H9 (cell line): ENCODE measurements at regions not wholly inside any gene's neighbourhood (a gene's known extent, or its start where the extent isn't known, plus 50 kb on each side); places are given as distances from the start of the nearest gene placed in this dataset.

Experiments
- DNase-seq: peaks from one replicate; pipeline ENCODE4 v3.0.0-alpha.2; 2017
- H2AFZ ChIP-seq: one replicate; pipeline ENCODE4 v1.6.1; 2013; ENCODE audit warnings: mild to moderate bottlenecking, low read length, control low read depth, moderate library complexity
- H2AK5ac ChIP-seq: 2 replicates; pipeline ENCODE4 v1.6.1; 2013; ENCODE audit warnings: low read length, control low read depth, mixed read lengths; ENCODE audit not compliant: insufficient read length
- H2BK120ac ChIP-seq: one replicate; pipeline ENCODE4 v1.6.1; 2013; ENCODE audit warnings: low read depth, mild to moderate bottlenecking, low read length, control low read depth, inconsistent platforms; ENCODE audit not compliant: poor library complexity, severe bottlenecking
- H2BK12ac ChIP-seq: 2 replicates; pipeline ENCODE4 v1.6.1; 2013; ENCODE audit warnings: low read length, control low read depth, mixed read lengths, low read depth; ENCODE audit not compliant: insufficient read length
- H2BK15ac ChIP-seq: 2 replicates; pipeline ENCODE4 v1.6.1; 2013; ENCODE audit warnings: low read depth, low read length, control low read depth
- H2BK20ac ChIP-seq: one replicate; pipeline ENCODE4 v1.6.1; 2013; ENCODE audit warnings: low read depth, mild to moderate bottlenecking, low read length, control low read depth, inconsistent platforms; ENCODE audit not compliant: poor library complexity, severe bottlenecking
- H2BK5ac ChIP-seq: 2 replicates; pipeline ENCODE4 v1.6.1; 2013; ENCODE audit warnings: low read length, control low read depth, mixed read lengths; ENCODE audit not compliant: insufficient read length
- H3K14ac ChIP-seq: 2 replicates; pipeline ENCODE4 v1.6.1; 2013; ENCODE audit warnings: low read length, control low read depth; ENCODE audit not compliant: insufficient read depth
- H3K18ac ChIP-seq: 2 replicates; pipeline ENCODE4 v1.6.1; 2013; ENCODE audit warnings: low read depth, mild to moderate bottlenecking, mixed read lengths, low read length, control low read depth; ENCODE audit not compliant: insufficient read length
- H3K23ac ChIP-seq: 2 replicates; pipeline ENCODE4 v1.6.1; 2013; ENCODE audit warnings: low read length, control low read depth, mixed read lengths, low read depth; ENCODE audit not compliant: insufficient read length
- H3K23me2 ChIP-seq: 2 replicates; pipeline ENCODE4 v1.6.1; 2013; ENCODE audit warnings: low read depth, mild to moderate bottlenecking, mixed read lengths, low read length, control low read depth; ENCODE audit not compliant: insufficient read length, poor library complexity, severe bottlenecking
- H3K27ac ChIP-seq: 2 replicates; pipeline ENCODE4 v1.5.1; 2013; ENCODE audit warnings: low read length, control low read depth, mixed read lengths, low read depth; ENCODE audit not compliant: insufficient read length
- H3K27me3 ChIP-seq: 2 replicates; pipeline ENCODE4 v1.6.1; 2013; ENCODE audit warnings: low read length, control low read depth, inconsistent platforms; ENCODE audit not compliant: insufficient read depth
- H3K4ac ChIP-seq: 2 replicates; pipeline ENCODE4 v1.6.1; 2013; ENCODE audit warnings: low read depth, mild to moderate bottlenecking, control low read depth, inconsistent platforms, low read length, moderate library complexity
- H3K4me1 ChIP-seq: 2 replicates; pipeline ENCODE4 v1.6.1; 2013; ENCODE audit warnings: low read length, control low read depth, inconsistent platforms; ENCODE audit not compliant: insufficient read depth
- H3K4me2 ChIP-seq: 2 replicates; pipeline ENCODE4 v1.6.1; 2013; ENCODE audit warnings: low read length, control low read depth, mixed read lengths; ENCODE audit not compliant: insufficient read length, insufficient read depth
- H3K56ac ChIP-seq: 2 replicates; pipeline ENCODE4 v1.6.1; 2013; ENCODE audit warnings: low read depth, mild to moderate bottlenecking, mixed read lengths, low read length, control low read depth; ENCODE audit not compliant: insufficient read length
- H3K79me1 ChIP-seq: 2 replicates; pipeline ENCODE4 v1.6.1; 2013; ENCODE audit warnings: low read depth, mild to moderate bottlenecking, moderate library complexity, low read length, control low read depth, inconsistent platforms; ENCODE audit not compliant: insufficient read depth, poor library complexity, severe bottlenecking
- H3K79me2 ChIP-seq: 2 replicates; pipeline ENCODE4 v1.6.1; 2013; ENCODE audit warnings: low read length, control low read depth, inconsistent platforms; ENCODE audit not compliant: insufficient read depth
- H3K9ac ChIP-seq: 2 replicates; pipeline ENCODE4 v1.6.1; 2013; ENCODE audit warnings: low read length, control low read depth, mixed read lengths; ENCODE audit not compliant: insufficient read length; ENCODE audit errors: extremely low read depth
- H3K9me3 ChIP-seq: one replicate; pipeline ENCODE4 v1.6.1; 2013; ENCODE audit warnings: low read depth, low read length, inconsistent platforms; ENCODE audit not compliant: control insufficient read depth
- H3T11ph ChIP-seq: one replicate; pipeline ENCODE4 v1.6.1; 2013; ENCODE audit warnings: mild to moderate bottlenecking, low read length, control low read depth, inconsistent platforms
- H4K20me1 ChIP-seq: one replicate; pipeline ENCODE4 v1.6.1; 2013; ENCODE audit not compliant: control insufficient read depth, insufficient read length, insufficient read depth
- H4K5ac ChIP-seq: 2 replicates; pipeline ENCODE4 v1.6.1; 2013; ENCODE audit warnings: low read depth, mild to moderate bottlenecking, mixed read lengths, low read length, control low read depth; ENCODE audit not compliant: insufficient read length
- H4K8ac ChIP-seq: replicated peaks from 2 replicates; pipeline ENCODE4 v1.6.1; 2013; ENCODE audit warnings: low read length, control low read depth, mixed read lengths, low read depth; ENCODE audit not compliant: insufficient read length
- H4K91ac ChIP-seq: 2 replicates; pipeline ENCODE4 v1.6.1; 2013; ENCODE audit warnings: low read depth, mild to moderate bottlenecking, moderate library complexity, mixed read lengths, low read length, control low read depth; ENCODE audit not compliant: insufficient read length
- H3K27ac Mint-ChIP-seq, 3 experiments: 2 replicates in 2 of 3; 3 replicates in 1 of 3; pipeline ENCODE4 v1.8.0; 2020 to 2021; ENCODE audit warnings: mixed read lengths in 3 of 3, mild to moderate bottlenecking in 1 of 3, moderate library complexity in 1 of 3
- H3K27me3 Mint-ChIP-seq: 2 replicates; pipeline ENCODE4 v1.8.0; 2021; ENCODE audit warnings: low read depth, mild to moderate bottlenecking, moderate library complexity, mixed read lengths
- H3K36me3 Mint-ChIP-seq, 3 experiments: 2 replicates in 2 of 3; 3 replicates in 1 of 3; pipeline ENCODE4 v1.8.0; 2020 to 2021; ENCODE audit warnings: low read depth in 3 of 3, mixed read lengths in 3 of 3; ENCODE audit not compliant: insufficient read depth in 1 of 3
- H3K4me1 Mint-ChIP-seq, 2 experiments: 2 replicates each; pipeline ENCODE4 v1.8.0; 2020; ENCODE audit warnings: mixed read lengths in 2 of 2
- H3K4me3 Mint-ChIP-seq, 2 experiments: 2 replicates in 1 of 2; 3 replicates in 1 of 2; pipeline ENCODE4 v1.8.0; 2020 to 2021; ENCODE audit warnings: mild to moderate bottlenecking in 2 of 2, mixed read lengths in 2 of 2, moderate library complexity in 1 of 2
- H3K9me3 Mint-ChIP-seq, 2 experiments: 2 replicates in 1 of 2; 3 replicates in 1 of 2; pipeline ENCODE4 v1.8.0; 2020; ENCODE audit warnings: mild to moderate bottlenecking in 2 of 2, mixed read lengths in 2 of 2, moderate library complexity in 1 of 2
- CTCF ChIP-seq: fragments of 200-600 bp; sonication (generic); conservative IDR thresholded peaks from 3 replicates; pipeline ENCODE4 v1.8.0; 2021; ENCODE audit warnings: antibody characterized with exemption, mild to moderate bottlenecking
- WGBS: extraction: QIAGEN DNeasy Blood & Tissue Kit; methylation state at CpG from one replicate; pipeline ENCODE4 v1.1.7; 2013; ENCODE audit warnings: missing lambda C conversion rate, low lambda C conversion rate, mixed read lengths; ENCODE audit not compliant: insufficient read length; ENCODE audit errors: extremely low coverage; 5-methylcytosine and 5-hydroxymethylcytosine counted together

- Mint-ChIP-seq H3K9me3 (no peaks in the 10 kb centered on the region), H3K27ac (no peak overlapping the region), H3K4me1 (peaks cover 10 to 40% of the 10 kb centered on the region in 2 experiments), H3K36me3 (no peaks in the 10 kb centered on the region), H3K4me3 (no peak overlapping the region), H3K27me3 (peaks cover 2% of the 10 kb centered on the region)
- Histone ChIP-seq H3K79me2 (no peaks in the 10 kb centered on the region), H3T11ph (no peak overlapping the region), H3K27ac (no peak overlapping the region), H3K4ac (no peak overlapping the region), H3K56ac (no peak overlapping the region), H3K4me1 (no peaks in the 10 kb centered on the region), H2BK15ac (no peak overlapping the region), H4K91ac (no peak overlapping the region), H4K5ac (no peak overlapping the region), H2AK5ac (no peak overlapping the region), H3K79me1 (no peaks in the 10 kb centered on the region), H3K23me2 (no peaks in the 10 kb centered on the region), H3K14ac (no peak overlapping the region), H2BK120ac (no peak overlapping the region), H3K27me3 (no peaks in the 10 kb centered on the region), H2BK5ac (no peak overlapping the region), H3K18ac (no peak overlapping the region), H4K20me1 (no peaks in the 10 kb centered on the region), H2BK20ac (no peak overlapping the region), H2BK12ac (no peak overlapping the region), H3K9ac (no peak overlapping the region), H3K4me2 (no peak overlapping the region), H2AFZ (no peak overlapping the region), H3K9me3 (no peaks in the 10 kb centered on the region), H3K23ac (no peak overlapping the region), H4K8ac (no peak overlapping the region)
- no peak for TF ChIP-seq CTCF
- WGBS, result no CpG with 5 or more reads among the region's 8 CpGs
- DNase-seq, result no peak
These were observed 103.4 kb downstream of the EVX1 start for GRCh38 chr7:27345997-27346396.
